HG03139 (cell line): ENCODE measurements at regions not wholly inside any gene's neighbourhood (a gene's known extent, or its start where the extent isn't known, plus 50 kb on each side); places are given as distances from the start of the nearest gene placed in this dataset.
"Not testable (repeated sequence)": the region's sequence is repeated elsewhere in the genome, so short reads cannot be mapped to it uniquely, and the experiment has no call there.

Source experiments
- ATAC-seq: cut with Tn5 transposase; IDR thresholded peaks from one replicate; pipeline ENCODE4 v1.9.1; 2021; ENCODE audit not compliant: unreplicated experiment

- no peak for ATAC-seq
Measured at GRCh38 chr5:116885825-116886224, 311.2 kb upstream of the SEMA6A start.

- no peak for ATAC-seq
Measured at GRCh38 chr5:116883875-116884274, 309.3 kb upstream of the SEMA6A start.

GRCh38 chr5:116881921-116882531, 307.4 kb upstream of the SEMA6A start:
- ATAC-seq = no peak

GRCh38 chr5:116880601-116881000, 306.0 kb upstream of the SEMA6A start:
- no peak for ATAC-seq

GRCh38 chr5:116880150-116880549, 305.5 kb upstream of the SEMA6A start:
- ATAC-seq = no peak

- no peak for ATAC-seq
Measured at GRCh38 chr5:116876240-116876840, 301.7 kb upstream of the SEMA6A start.

- ATAC-seq = no peak
Measured at GRCh38 chr5:116872986-116873385, 298.4 kb upstream of the SEMA6A start.

- ATAC-seq = no peak
Measured at GRCh38 chr5:116872486-116872885, 297.9 kb upstream of the SEMA6A start.

GRCh38 chr5:116867825-116868224, 293.2 kb upstream of the SEMA6A start:
- not testable (repeated sequence) for ATAC-seq

- no peak for ATAC-seq
Measured at GRCh38 chr5:116865651-116866050, 291.0 kb upstream of the SEMA6A start.

- no peak for ATAC-seq
Measured at GRCh38 chr5:116864838-116865190, 290.2 kb upstream of the SEMA6A start.

GRCh38 chr5:116864157-116864837, 289.7 kb upstream of the SEMA6A start:
- ATAC-seq = no peak

GRCh38 chr5:116862632-116863455, 288.2 kb upstream of the SEMA6A start:
- no peak for ATAC-seq

- no peak for ATAC-seq
Measured at GRCh38 chr5:116861666-116862065, 287.0 kb upstream of the SEMA6A start.

GRCh38 chr5:116861097-116861496, 286.5 kb upstream of the SEMA6A start:
- no peak for ATAC-seq

- no peak for ATAC-seq
Measured at GRCh38 chr5:116859666-116860320, 285.2 kb upstream of the SEMA6A start.

- ATAC-seq = no peak
Measured at GRCh38 chr5:116858705-116859333, 284.2 kb upstream of the SEMA6A start.

- ATAC-seq = not testable (repeated sequence)
Measured at GRCh38 chr5:116858020-116858419, 283.4 kb upstream of the SEMA6A start.

GRCh38 chr5:116856271-116856670, 281.6 kb upstream of the SEMA6A start:
- ATAC-seq = no peak

GRCh38 chr5:116853992-116854391, 279.4 kb upstream of the SEMA6A start:
- no peak for ATAC-seq
